B cell (primary cell): ENCODE measurements at regions not wholly inside any gene's neighbourhood (a gene's known extent, or its start where the extent isn't known, plus 50 kb on each side); places are given as distances from the start of the nearest gene placed in this dataset.

Source experiments
- ATAC-seq: fragments of 200-7000 bp; cut with Tn5 transposase; one replicate; pipeline ENCODE4 v1.10.0; 2021; ENCODE audit warnings: low read depth, mild to moderate bottlenecking, moderate number of reproducible peaks, moderate library complexity
- CTCF ChIA-PET: fragments of 350-600 bp; sonication (Branson Sonifier 250); formaldehyde crosslinking; loops from one replicate; lab custom pipeline; 2021; ENCODE audit warnings: antibody characterized with exemption, inconsistent platforms; lab: Charles Lee
- POLR2A ChIA-PET: fragments of 350-600 bp; sonication (Branson Sonifier 250); formaldehyde crosslinking; loops from one replicate; lab custom pipeline; 2021; ENCODE audit warnings: antibody characterized with exemption; lab: Charles Lee
- DNase-seq: peaks from one replicate; pipeline ENCODE4 v3.0.0; 2013
- H2AFZ ChIP-seq: 2 replicates; pipeline ENCODE4 v1.6.1; 2012; ENCODE audit warnings: mild to moderate bottlenecking, low read depth, low read length; ENCODE audit not compliant: insufficient read depth, poor library complexity, severe bottlenecking
- H3K27ac ChIP-seq, 2 donors: 1 replicate in 1 of 2; 2 replicates in 1 of 2; pipeline ENCODE4 v1.5.1; 2012 to 2013; ENCODE audit warnings: low read length in 2 of 2, mild to moderate bottlenecking in 2 of 2, moderate library complexity in 1 of 2
- H3K27me3 ChIP-seq, 4 experiments: fragments of 200-600 bp in 1 of 4; sonication (generic) in 1 of 4; replicated peaks in 1 of 4; 1 replicate in 2 of 4; 2 replicates in 2 of 4; pipeline versions ENCODE4 v1.6.1 to v1.7.0; 2013 to 2016; ENCODE audit warnings: low read length in 3 of 4, mild to moderate bottlenecking in 2 of 4, mixed read lengths in 1 of 4, moderate library complexity in 1 of 4; ENCODE audit not compliant: insufficient read depth in 4 of 4, control insufficient read depth in 3 of 4; ENCODE audit errors: control extremely low read depth in 1 of 4
- H3K36me3 ChIP-seq, 2 experiments: replicated peaks in 1 of 2; 1 replicate in 1 of 2; 2 replicates in 1 of 2; pipeline versions ENCODE4 v1.6.1 to v1.7.1; 2013; ENCODE audit warnings: low read length in 1 of 2; ENCODE audit not compliant: insufficient read depth in 2 of 2, control insufficient read depth in 1 of 2; ENCODE audit errors: control extremely low read depth in 1 of 2, extremely low read depth in 1 of 2
- H3K4me1 ChIP-seq, 2 donors: fragments of 200-600 bp in 1 of 2; sonication (generic) in 1 of 2; 1 replicate in 1 of 2; 2 replicates in 1 of 2; pipeline versions ENCODE4 v1.5.1 to v1.6.1; 2013 to 2017; ENCODE audit warnings: low read length in 2 of 2; ENCODE audit not compliant: control insufficient read depth in 2 of 2, insufficient read depth in 2 of 2
- H3K4me2 ChIP-seq: replicated peaks from 2 replicates; pipeline ENCODE3; 2012; ENCODE audit warnings: mild to moderate bottlenecking, low read depth, low read length; ENCODE audit not compliant: poor library complexity, severe bottlenecking
- H3K4me3 ChIP-seq, 5 experiments: fragments of 200-600 bp in 1 of 5; sonication (generic) in 1 of 5; 1 replicate in 3 of 5; 2 replicates in 2 of 5; pipeline versions ENCODE4 v1.5.1 to v1.7.0; 2011 to 2016; ENCODE audit warnings: low read length in 4 of 5, mild to moderate bottlenecking in 4 of 5, low read depth in 2 of 5, control low read depth in 1 of 5, moderate library complexity in 1 of 5; ENCODE audit not compliant: insufficient read depth in 1 of 5; ENCODE audit errors: control extremely low read depth in 1 of 5, extremely low read depth in 1 of 5
- H3K79me2 ChIP-seq: fragments of 200-600 bp; sonication (generic); one replicate; pipeline ENCODE4 v1.6.0; 2016; ENCODE audit warnings: low read length; ENCODE audit not compliant: control insufficient read depth, insufficient read depth
- H3K9ac ChIP-seq: fragments of 200-600 bp; sonication (generic); 2 replicates; pipeline ENCODE4 v1.6.1; 2017; ENCODE audit warnings: mild to moderate bottlenecking, low read length, moderate library complexity
- H3K9me3 ChIP-seq, 3 donors: one replicate each; pipeline versions ENCODE4 v1.6.1 to v1.7.1; 2013; ENCODE audit warnings: low read length in 2 of 3; ENCODE audit not compliant: control insufficient read depth in 2 of 3, insufficient read depth in 1 of 3; ENCODE audit errors: control extremely low read depth in 1 of 3
- H4K20me1 ChIP-seq: 2 replicates; pipeline ENCODE4 v1.6.0; 2012; ENCODE audit warnings: mild to moderate bottlenecking, low read length; ENCODE audit not compliant: insufficient read depth, control insufficient read depth, poor library complexity, severe bottlenecking
- H3K27ac Mint-ChIP-seq: one replicate; pipeline ENCODE4 v1.8.0; 2021; ENCODE audit warnings: mixed read lengths
- H3K27me3 Mint-ChIP-seq: one replicate; pipeline ENCODE4 v1.8.0; 2021; ENCODE audit warnings: mixed read lengths
- H3K4me1 Mint-ChIP-seq: one replicate; pipeline ENCODE4 v1.8.0; 2021; ENCODE audit warnings: mixed read lengths
- H3K4me3 Mint-ChIP-seq: one replicate; pipeline ENCODE4 v1.8.0; 2021; ENCODE audit warnings: mixed read lengths
- H3K9me3 Mint-ChIP-seq: one replicate; pipeline ENCODE4 v1.8.0; 2022; ENCODE audit warnings: mixed read lengths; ENCODE audit not compliant: insufficient read depth
- EZH2 ChIP-seq: IDR thresholded peaks from 2 replicates; pipeline ENCODE4 v1.6.1; 2012; ENCODE audit warnings: borderline replicate concordance, low read depth, mild to moderate bottlenecking, moderate library complexity, low read length; ENCODE audit not compliant: insufficient read depth, poor library complexity, severe bottlenecking
- WGBS: methylation state at CpG from one replicate; pipeline ENCODE4 v1.1.5; 2013; ENCODE audit warnings: missing lambda C conversion rate; ENCODE audit not compliant: insufficient coverage; 5-methylcytosine and 5-hydroxymethylcytosine counted together
- intact Hi-C: fragments of 100-400 bp; cut with micrococcal nuclease; formaldehyde crosslinking; loops from one replicate; pipeline ENCODE4 v1.10.0; 2022
- TF ChIP-seq, protein P1 (sequence below): fragments of 200-600 bp; IDR thresholded peaks from one replicate; pipeline ENCODE4 v1.8.0; 2022; ENCODE audit warnings: antibody characterized with exemption, mild to moderate bottlenecking

DNA sequence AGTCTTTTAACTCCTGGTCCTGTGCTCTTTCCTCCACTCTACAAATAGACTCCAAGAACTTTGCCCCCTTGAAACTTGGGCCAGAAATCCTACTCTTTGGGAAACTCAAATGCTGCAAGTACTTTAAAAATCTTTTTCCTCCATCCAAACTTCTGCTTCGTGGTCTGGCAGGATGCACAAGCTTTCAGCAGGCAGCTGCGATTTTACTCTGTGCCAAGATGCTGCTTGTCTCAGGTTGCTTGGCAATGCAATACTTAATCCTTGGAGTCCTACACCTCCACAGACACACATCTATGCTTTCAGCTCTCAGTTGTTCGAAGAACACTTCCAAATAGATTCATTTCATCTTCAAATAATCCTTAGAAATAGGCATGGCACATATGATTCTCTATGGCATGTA is 435.3 kb upstream of the USP24 start:
- H3K4me2 ChIP-seq, result no peak overlapping the region
- intact Hi-C loops, result no loop called here
- no peak overlapping the region for H3K27ac ChIP-seq
- ChIA-PET CTCF (no interaction called here), POLR2A (no interaction called here)
- no peaks in the 10 kb centered on the region for H3K79me2 ChIP-seq
- H3K9me3 ChIP-seq, result no peaks in the 10 kb centered on the region
- no peaks in the 10 kb centered on the region for H3K4me1 Mint-ChIP-seq
- no peaks in the 10 kb centered on the region for H3K36me3 ChIP-seq
- ATAC-seq, result no peak
- H3K4me1 ChIP-seq, result no peaks in the 10 kb centered on the region
- no peaks in the 10 kb centered on the region for H3K9me3 Mint-ChIP-seq
- DNase-seq, result no peak
- H3K4me3 Mint-ChIP-seq, result no peak overlapping the region
- no peak overlapping the region for H3K9ac ChIP-seq
- no peak overlapping the region for H3K27ac Mint-ChIP-seq
- 58% methylated on average over 3 of the region's 3 CpGs for WGBS
- no peak overlapping the region for H2AFZ ChIP-seq
- TF ChIP-seq, protein P1, sequence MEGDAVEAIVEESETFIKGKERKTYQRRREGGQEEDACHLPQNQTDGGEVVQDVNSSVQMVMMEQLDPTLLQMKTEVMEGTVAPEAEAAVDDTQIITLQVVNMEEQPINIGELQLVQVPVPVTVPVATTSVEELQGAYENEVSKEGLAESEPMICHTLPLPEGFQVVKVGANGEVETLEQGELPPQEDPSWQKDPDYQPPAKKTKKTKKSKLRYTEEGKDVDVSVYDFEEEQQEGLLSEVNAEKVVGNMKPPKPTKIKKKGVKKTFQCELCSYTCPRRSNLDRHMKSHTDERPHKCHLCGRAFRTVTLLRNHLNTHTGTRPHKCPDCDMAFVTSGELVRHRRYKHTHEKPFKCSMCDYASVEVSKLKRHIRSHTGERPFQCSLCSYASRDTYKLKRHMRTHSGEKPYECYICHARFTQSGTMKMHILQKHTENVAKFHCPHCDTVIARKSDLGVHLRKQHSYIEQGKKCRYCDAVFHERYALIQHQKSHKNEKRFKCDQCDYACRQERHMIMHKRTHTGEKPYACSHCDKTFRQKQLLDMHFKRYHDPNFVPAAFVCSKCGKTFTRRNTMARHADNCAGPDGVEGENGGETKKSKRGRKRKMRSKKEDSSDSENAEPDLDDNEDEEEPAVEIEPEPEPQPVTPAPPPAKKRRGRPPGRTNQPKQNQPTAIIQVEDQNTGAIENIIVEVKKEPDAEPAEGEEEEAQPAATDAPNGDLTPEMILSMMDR, result no peak
- no peak for TF ChIP-seq EZH2
- H4K20me1 ChIP-seq, result no peaks in the 10 kb centered on the region
- H3K27me3 ChIP-seq, result no peaks in the 10 kb centered on the region
- H3K27me3 Mint-ChIP-seq, result peaks cover 4% of the 10 kb centered on the region
- H3K4me3 ChIP-seq, result no peak overlapping the region

DNA sequence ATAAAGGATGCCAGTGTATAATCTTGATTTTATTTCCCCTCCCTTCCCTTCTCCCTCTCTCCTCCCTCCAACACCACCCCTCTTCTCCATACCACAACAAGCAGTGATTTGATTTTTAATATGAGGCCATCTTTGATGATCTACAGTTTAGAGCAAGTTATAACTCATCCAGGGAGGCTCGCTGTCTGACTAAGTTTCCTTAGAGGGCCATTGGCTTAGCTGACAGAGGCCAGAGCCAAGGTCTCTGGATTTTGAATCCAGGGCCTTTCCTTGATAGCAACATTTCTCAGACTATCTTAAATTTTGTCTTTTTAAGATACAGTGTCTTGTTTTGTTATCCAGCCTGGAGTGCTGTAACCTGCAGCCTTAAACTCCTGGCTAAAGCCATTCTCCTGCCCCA is 431.0 kb upstream of the USP24 start:
- no peak overlapping the region for H3K4me2 ChIP-seq
- CTCF ChIA-PET, result no interaction called here
- no peaks in the 10 kb centered on the region for H3K9me3 ChIP-seq

More for the DNA sequence above, 431.0 kb upstream of the USP24 start:
- ATAC-seq (no peak), DNase-seq (no peak)
- H3K9ac ChIP-seq, result no peak overlapping the region
- H3K36me3 ChIP-seq, result no peaks in the 10 kb centered on the region
- Mint-ChIP-seq H3K4me3 (no peak overlapping the region), H3K9me3 (no peaks in the 10 kb centered on the region), H3K27me3 (no peaks in the 10 kb centered on the region), H3K4me1 (peaks cover 5% of the 10 kb centered on the region), H3K27ac (no peak overlapping the region)
- no peak overlapping the region for H2AFZ ChIP-seq
- intact Hi-C loops, result no loop called here
- TF ChIP-seq EZH2, result no peak
- TF ChIP-seq, protein P1, result no peak
- WGBS, result 100% methylated on average over 1 of the region's 1 CpG
- peaks cover 0 to 6% of the 10 kb centered on the region in 2 donors for H3K4me1 ChIP-seq
- no peaks in the 10 kb centered on the region for H4K20me1 ChIP-seq
- POLR2A ChIA-PET, result no interaction called here
- no peak overlapping the region for H3K27ac ChIP-seq
- H3K79me2 ChIP-seq, result no peaks in the 10 kb centered on the region
- no peaks in the 10 kb centered on the region for H3K27me3 ChIP-seq
- no peak overlapping the region for H3K4me3 ChIP-seq
